MCF 10A (cell line): ENCODE measurements at regions not wholly inside any gene's neighbourhood (a gene's known extent, or its start where the extent isn't known, plus 50 kb on each side); places are given as distances from the start of the nearest gene placed in this dataset.

Experiments
- BruUV-seq: library from RNA; stranded (reverse); fragments of 400-500 nt; replicated peaks from 2 replicates; lab custom pipeline; 2021; lab: Mats Ljungman, UMichigan
- CTCF ChIA-PET: fragments of 300-600 bp; sonication (Branson Sonifier 250); formaldehyde crosslinking; extraction: SDS; loops from one replicate; lab custom pipeline; 2021; ENCODE audit warnings: antibody characterized with exemption, inconsistent platforms; lab: Yijun Ruan, JAX
- POLR2A ChIA-PET: fragments of 300-600, 350-650 bp; sonication (Branson Sonifier 250); formaldehyde crosslinking; extraction: SDS; loops from one replicate; lab custom pipeline; 2020; ENCODE audit warnings: antibody characterized with exemption, inconsistent platforms; lab: Yijun Ruan, JAX
- DNase-seq: peaks from one replicate; pipeline ENCODE4 v3.0.0-alpha.2; 2018; ENCODE audit not compliant: unreplicated experiment
- H3K27ac Mint-ChIP-seq: one replicate; pipeline ENCODE4 v1.8.0; 2022; ENCODE audit warnings: mild to moderate bottlenecking, low read depth, mixed read lengths; ENCODE audit not compliant: unreplicated experiment
- H3K27me3 Mint-ChIP-seq: one replicate; pipeline ENCODE4 v1.8.0; 2022; ENCODE audit warnings: mixed read lengths; ENCODE audit not compliant: insufficient read depth, unreplicated experiment
- H3K36me3 Mint-ChIP-seq: one replicate; pipeline ENCODE4 v1.8.0; 2022; ENCODE audit warnings: mild to moderate bottlenecking, moderate library complexity, mixed read lengths; ENCODE audit not compliant: insufficient read depth, unreplicated experiment
- H3K4me1 Mint-ChIP-seq: one replicate; pipeline ENCODE4 v1.8.0; 2022; ENCODE audit warnings: mixed read lengths; ENCODE audit not compliant: insufficient read depth, unreplicated experiment
- H3K4me3 Mint-ChIP-seq: one replicate; pipeline ENCODE4 v1.8.0; 2022; ENCODE audit warnings: mild to moderate bottlenecking, moderate library complexity, mixed read lengths; ENCODE audit not compliant: unreplicated experiment
- H3K9me3 Mint-ChIP-seq: one replicate; pipeline ENCODE4 v1.8.0; 2022; ENCODE audit warnings: mixed read lengths; ENCODE audit not compliant: unreplicated experiment
- CTCF ChIP-seq: fragments of 200-600 bp; IDR thresholded peaks from one replicate; pipeline ENCODE4 v1.8.0; 2022; ENCODE audit warnings: antibody characterized with exemption, mild to moderate bottlenecking; ENCODE audit not compliant: unreplicated experiment
- intact Hi-C: fragments of 100-400 bp; cut with micrococcal nuclease; formaldehyde crosslinking; loops from 2 replicates; pipeline ENCODE4 v1.14.1; 2022

- ChIA-PET POLR2A (no interaction called here), CTCF (interaction anchor here (0.7 kb wide), 1 partner anchor 18 kb away, joined by 4 read pairs; no protein-coding TSS in a partner anchor)
- H3K27ac Mint-ChIP-seq: no peak overlapping the region
- peaks cover 3% of the 10 kb centered on the region for H3K4me1 Mint-ChIP-seq
- no peak for TF ChIP-seq CTCF
- no peak overlapping the region for H3K4me3 Mint-ChIP-seq
- no peak for DNase-seq
- H3K9me3 Mint-ChIP-seq: no peaks in the 10 kb centered on the region
- H3K36me3 Mint-ChIP-seq: no peaks in the 10 kb centered on the region
- H3K27me3 Mint-ChIP-seq: no peaks in the 10 kb centered on the region
- intact Hi-C loops: no loop called here
- no TSS peak for BruUV-seq
These were observed 199.4 kb upstream of the THBS1 start for GRCh38 chr15:39381517-39381916.

GRCh38 chr15:39388118-39388517 lies 192.8 kb upstream of the THBS1 start:
- CTCF ChIA-PET: no interaction called here
- no peak for DNase-seq
- H3K27ac Mint-ChIP-seq: no peak overlapping the region
- no TSS peak for BruUV-seq
- no peaks in the 10 kb centered on the region for H3K9me3 Mint-ChIP-seq
- peaks cover 18% of the 10 kb centered on the region for H3K4me1 Mint-ChIP-seq
- TF ChIP-seq CTCF: no peak
- intact Hi-C loops: no loop called here
- no peak overlapping the region for H3K4me3 Mint-ChIP-seq
- H3K36me3 Mint-ChIP-seq: no peaks in the 10 kb centered on the region
- POLR2A ChIA-PET: interaction anchor here (0.8 kb wide), 1 partner anchor 12 kb away, joined by 4 read pairs; no protein-coding TSS in a partner anchor
- no peaks in the 10 kb centered on the region for H3K27me3 Mint-ChIP-seq

- BruUV-seq: no TSS peak
- TF ChIP-seq CTCF: no peak
- peak; percentile 100 for DNase-seq
- POLR2A ChIA-PET: interaction anchor here (0.5 to 2.8 kb wide), 24 partner anchors 9 to 1145 kb away, joined by 3 to 27 read pairs (median 4); no protein-coding TSS in a partner anchor
- H3K4me3 Mint-ChIP-seq: no peak overlapping the region
- H3K27ac Mint-ChIP-seq: peak overlapping the region; percentile 12
- no peaks in the 10 kb centered on the region for H3K27me3 Mint-ChIP-seq
- CTCF ChIA-PET: interaction anchor here (0.6 to 2.6 kb wide), 8 partner anchors 40 to 1139 kb away, joined by 3 to 12 read pairs (median 4); partner anchors contain the start of gene THBS1
- H3K9me3 Mint-ChIP-seq: no peaks in the 10 kb centered on the region
- no peaks in the 10 kb centered on the region for H3K36me3 Mint-ChIP-seq
- H3K4me1 Mint-ChIP-seq: peaks cover 27% of the 10 kb centered on the region
- intact Hi-C loops: loop anchor here (1.0 kb wide), 1 partner anchor 219 kb away; no protein-coding TSS in a partner anchor
These were observed 189.6 kb upstream of the THBS1 start for GRCh38 chr15:39391230-39391629.

- H3K4me3 Mint-ChIP-seq: no peak overlapping the region
- no peaks in the 10 kb centered on the region for H3K36me3 Mint-ChIP-seq
- DNase-seq: no peak
- intact Hi-C loops: no loop called here
- no peaks in the 10 kb centered on the region for H3K9me3 Mint-ChIP-seq
- H3K27me3 Mint-ChIP-seq: no peaks in the 10 kb centered on the region
- ChIA-PET POLR2A (interaction anchor here (1.7 to 2.8 kb wide), 5 partner anchors 12 to 220 kb away, joined by 4 to 27 read pairs (median 12); no protein-coding TSS in a partner anchor), CTCF (interaction anchor here (1.0 to 2.6 kb wide), 4 partner anchors 188 to 575 kb away, joined by 3 to 12 read pairs (median 4); partner anchors contain the start of gene THBS1)
- H3K27ac Mint-ChIP-seq: no peak overlapping the region
- peaks cover 27% of the 10 kb centered on the region for H3K4me1 Mint-ChIP-seq
- TF ChIP-seq CTCF: no peak
- BruUV-seq: no TSS peak
These were observed 188.3 kb upstream of the THBS1 start for GRCh38 chr15:39392469-39393047.
